HUES6 (cell line): ENCODE measurements at regions not wholly inside any gene's neighbourhood (a gene's known extent, or its start where the extent isn't known, plus 50 kb on each side); places are given as distances from the start of the nearest gene placed in this dataset.
A peak's percentile ranks its signal among the peaks of the same experiment; 100 is the strongest.

Experiments used
- H3K27ac ChIP-seq: 2 replicates; pipeline ENCODE4 v1.7.0; 2013; ENCODE audit warnings: low read depth, mild to moderate bottlenecking, low read length, inconsistent platforms
- H3K27me3 ChIP-seq: 2 replicates; pipeline ENCODE4 v1.6.1; 2013; ENCODE audit warnings: low read length; ENCODE audit not compliant: control insufficient read depth, insufficient read depth
- H3K36me3 ChIP-seq: 2 replicates; pipeline ENCODE4 v1.6.1; 2013; ENCODE audit warnings: low read length; ENCODE audit not compliant: control insufficient read depth, insufficient read depth
- H3K4me1 ChIP-seq: 2 replicates; pipeline ENCODE4 v1.6.1; 2013; ENCODE audit warnings: low read length; ENCODE audit not compliant: control insufficient read depth, insufficient read depth
- H3K4me3 ChIP-seq: 2 replicates; pipeline ENCODE4 v1.5.1; 2013; ENCODE audit warnings: low read depth, low read length
- H3K9ac ChIP-seq: one replicate; pipeline ENCODE4 v1.6.1; 2013; ENCODE audit warnings: mild to moderate bottlenecking, low read length
- H3K9me3 ChIP-seq: 2 replicates; pipeline ENCODE4 v1.6.1; 2013; ENCODE audit warnings: low read depth, low read length; ENCODE audit not compliant: control insufficient read depth, insufficient read depth

- no peaks in the 10 kb centered on the region for H3K9me3 ChIP-seq
- H3K4me3 ChIP-seq, result peak overlapping the region; percentile 79
- H3K36me3 ChIP-seq, result no peaks in the 10 kb centered on the region
- H3K4me1 ChIP-seq, result peaks cover 22% of the 10 kb centered on the region
- H3K27me3 ChIP-seq, result peaks cover 80% of the 10 kb centered on the region
- peak overlapping the region; percentile 59; the same call in 1 of the 2 replicates for H3K27ac ChIP-seq
- H3K9ac ChIP-seq, result peak overlapping the region; percentile 57
These were observed 90.5 kb upstream of the PAX2 start for GRCh38 chr10:100654782-100655325.

GRCh38 chr10:100655326-100655759 lies 90.0 kb upstream of the PAX2 start:
- H3K4me3 ChIP-seq, result peak overlapping the region; percentile 79
- no peak overlapping the region for H3K9ac ChIP-seq
- peaks cover 82% of the 10 kb centered on the region for H3K27me3 ChIP-seq
- H3K9me3 ChIP-seq, result no peaks in the 10 kb centered on the region
- peaks cover 27% of the 10 kb centered on the region for H3K4me1 ChIP-seq
- no peak overlapping the region for H3K27ac ChIP-seq
- H3K36me3 ChIP-seq, result no peaks in the 10 kb centered on the region

GRCh38 chr10:100655760-100656421 lies 89.5 kb upstream of the PAX2 start:
- Histone ChIP-seq H3K27ac (no peak overlapping the region), H3K27me3 (peaks cover 85% of the 10 kb centered on the region), H3K4me1 (peaks cover 27% of the 10 kb centered on the region), H3K36me3 (no peaks in the 10 kb centered on the region), H3K9ac (peak overlapping the region; percentile 0), H3K9me3 (no peaks in the 10 kb centered on the region), H3K4me3 (peak overlapping the region; percentile 79)

DNA sequence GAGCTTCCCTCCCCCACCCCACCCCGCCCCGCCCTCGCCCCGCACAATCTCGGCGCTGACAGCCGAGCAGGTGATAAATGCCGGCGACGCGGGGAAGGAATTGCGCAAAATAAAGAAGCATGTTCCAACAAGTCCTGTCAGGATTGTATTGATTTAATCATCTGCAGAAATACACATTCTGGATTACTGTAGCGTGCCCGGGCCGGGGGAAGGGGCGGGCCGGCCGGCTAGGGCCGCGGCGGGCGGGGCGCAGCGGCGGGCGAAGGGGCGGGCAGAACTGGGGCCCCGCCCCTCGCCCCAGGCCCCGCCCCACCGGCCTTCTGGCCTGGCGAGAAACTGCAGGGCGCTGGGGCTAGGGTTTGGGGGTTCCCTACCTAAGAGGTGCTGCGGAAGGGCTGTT lies 88.9 kb upstream of the PAX2 start:
- Histone ChIP-seq H3K9me3 (no peaks in the 10 kb centered on the region), H3K4me3 (peak overlapping the region; percentile 79), H3K27me3 (peaks cover 89% of the 10 kb centered on the region)

DNA sequence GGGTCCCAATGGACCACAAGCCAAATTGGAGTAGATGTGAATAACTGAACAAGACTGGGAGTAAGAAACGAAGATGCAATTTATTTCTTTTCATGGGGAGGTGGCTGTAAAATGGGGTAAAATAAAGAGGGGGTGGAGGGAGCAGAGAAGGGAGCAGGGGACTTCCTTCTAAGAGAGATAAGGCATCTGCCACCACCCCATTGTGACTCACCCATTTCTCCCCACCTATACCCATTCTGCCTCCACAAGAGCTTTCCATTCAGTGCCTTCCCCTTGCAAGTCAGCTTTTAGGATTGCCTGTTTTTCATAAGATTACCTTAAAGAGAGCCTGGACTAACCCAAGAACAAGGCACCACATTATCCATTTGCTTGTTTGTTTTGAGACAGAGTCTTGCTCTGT lies 87.1 kb upstream of the PAX2 start:
- Histone ChIP-seq H3K9me3 (no peaks in the 10 kb centered on the region), H3K36me3 (no peaks in the 10 kb centered on the region), H3K27ac (no peak overlapping the region), H3K27me3 (peaks cover 89% of the 10 kb centered on the region), H3K4me1 (peaks cover 25% of the 10 kb centered on the region), H3K9ac (no peak overlapping the region), H3K4me3 (no peak overlapping the region)

More for the DNA sequence above, 88.9 kb upstream of the PAX2 start:
- Histone ChIP-seq H3K27ac (no peak overlapping the region), H3K4me1 (peaks cover 27% of the 10 kb centered on the region), H3K36me3 (no peaks in the 10 kb centered on the region), H3K9ac (no peak overlapping the region)

DNA sequence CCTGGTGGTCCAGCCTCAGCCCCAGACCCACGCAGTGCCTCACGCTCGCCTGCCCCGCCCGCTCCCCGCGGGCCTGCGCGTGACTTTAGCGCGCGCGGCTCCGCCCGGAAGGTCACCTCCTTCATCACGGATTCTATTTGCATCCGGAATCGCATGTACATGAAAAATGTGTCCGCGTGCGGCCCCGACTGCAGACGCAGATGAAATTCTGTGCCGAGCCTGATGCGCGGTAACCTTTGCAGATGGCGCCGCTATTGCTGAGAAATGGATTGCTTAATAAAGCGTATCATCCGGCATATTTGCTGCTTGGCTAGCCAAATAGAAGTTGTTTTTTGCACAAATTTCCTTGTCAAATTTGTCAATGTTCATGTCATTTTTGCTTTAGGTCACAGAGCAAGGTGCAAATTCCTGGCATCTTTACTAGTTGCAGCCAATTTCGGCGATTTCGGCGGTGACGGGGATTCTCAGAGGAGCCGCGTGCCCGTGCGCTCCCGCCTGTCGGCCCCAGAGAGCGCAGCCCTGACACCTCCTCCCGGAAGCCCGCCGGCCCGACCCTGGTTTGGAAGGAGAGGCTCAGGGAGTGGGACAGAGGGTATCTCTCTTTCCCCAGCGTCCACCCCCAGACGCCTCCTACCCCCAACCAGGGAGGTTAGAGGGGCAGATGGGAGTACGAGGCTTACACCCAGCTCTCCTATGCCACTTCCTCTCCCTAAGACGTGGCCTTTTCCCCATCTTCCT lies 85.9 kb upstream of the PAX2 start:
- no peaks in the 10 kb centered on the region for H3K9me3 ChIP-seq
- H3K36me3 ChIP-seq, result no peaks in the 10 kb centered on the region
- no peak overlapping the region for H3K9ac ChIP-seq
- H3K27ac ChIP-seq, result no peak overlapping the region
- H3K27me3 ChIP-seq, result peaks cover 89% of the 10 kb centered on the region
- H3K4me1 ChIP-seq, result peaks cover 25% of the 10 kb centered on the region
- peak overlapping the region; percentile 41; the same call in 1 of the 2 replicates for H3K4me3 ChIP-seq

- peaks cover 25% of the 10 kb centered on the region for H3K4me1 ChIP-seq
- H3K4me3 ChIP-seq, result 0 out of 2 replicates have a peak overlapping the region, but pooled peaks have one; percentile 14
- no peak overlapping the region for H3K9ac ChIP-seq
- no peaks in the 10 kb centered on the region for H3K36me3 ChIP-seq
- H3K9me3 ChIP-seq, result no peaks in the 10 kb centered on the region
- H3K27ac ChIP-seq, result no peak overlapping the region
- H3K27me3 ChIP-seq, result peaks cover 86% of the 10 kb centered on the region
These were observed 85.0 kb upstream of the PAX2 start for GRCh38 chr10:100660365-100660764.

GRCh38 chr10:100660945-100661344 lies 84.4 kb upstream of the PAX2 start:
- peaks cover 81% of the 10 kb centered on the region for H3K27me3 ChIP-seq

DNA sequence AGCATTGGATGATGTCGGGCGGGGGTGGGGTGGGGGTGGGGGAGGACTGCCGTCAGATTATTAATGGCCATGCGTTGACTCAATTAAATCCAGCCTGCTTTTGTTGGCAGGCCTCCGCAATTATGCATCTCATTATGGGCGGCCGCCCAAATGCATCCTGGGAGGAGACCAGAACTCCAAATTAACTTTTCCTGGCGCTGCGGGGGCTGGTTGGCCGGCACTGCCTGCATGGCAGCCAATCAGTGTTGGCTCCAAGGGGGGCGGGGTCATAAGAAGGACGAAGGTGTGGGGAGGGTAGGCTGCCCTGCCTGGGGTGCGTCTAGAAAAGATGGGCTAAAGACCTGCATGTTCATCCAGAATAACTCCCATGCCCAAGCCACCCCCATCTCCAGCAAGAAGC lies 83.9 kb upstream of the PAX2 start:
- H3K4me3 ChIP-seq, result no peak overlapping the region
- no peaks in the 10 kb centered on the region for H3K9me3 ChIP-seq
- H3K27ac ChIP-seq, result no peak overlapping the region
- peaks cover 78% of the 10 kb centered on the region for H3K27me3 ChIP-seq
- no peak overlapping the region for H3K9ac ChIP-seq
- H3K4me1 ChIP-seq, result peaks cover 20% of the 10 kb centered on the region
- H3K36me3 ChIP-seq, result no peaks in the 10 kb centered on the region

More at GRCh38 chr10:100660945-100661344, 84.4 kb upstream of the PAX2 start:
- H3K4me3 ChIP-seq, result no peak overlapping the region
- no peaks in the 10 kb centered on the region for H3K36me3 ChIP-seq
- no peak overlapping the region for H3K9ac ChIP-seq
- H3K27ac ChIP-seq, result no peak overlapping the region
- H3K4me1 ChIP-seq, result peaks cover 21% of the 10 kb centered on the region
- H3K9me3 ChIP-seq, result no peaks in the 10 kb centered on the region

DNA sequence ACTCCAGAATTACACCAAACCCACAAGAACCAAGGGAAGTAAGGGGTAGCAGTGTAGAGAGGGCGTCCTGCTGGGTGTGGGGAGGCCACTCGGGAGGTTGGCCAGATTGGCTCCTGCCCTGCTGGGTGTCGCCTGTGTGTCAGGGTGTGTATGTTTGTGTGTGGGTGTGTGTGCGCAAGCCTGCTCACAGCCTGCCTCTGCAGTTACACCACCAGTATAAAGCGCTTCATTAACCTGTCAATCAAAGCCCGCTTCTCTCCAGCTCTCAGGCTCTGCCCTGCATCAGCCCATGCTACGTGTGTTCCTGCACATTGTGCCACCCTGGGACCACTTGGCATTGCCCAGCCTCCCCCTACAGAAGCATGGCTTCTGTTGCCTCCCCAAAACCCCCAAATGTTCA lies 83.3 kb upstream of the PAX2 start:
- H3K4me1 ChIP-seq, result peaks cover 18% of the 10 kb centered on the region
- H3K4me3 ChIP-seq, result no peak overlapping the region
- no peak overlapping the region for H3K9ac ChIP-seq
- no peaks in the 10 kb centered on the region for H3K36me3 ChIP-seq
- H3K9me3 ChIP-seq, result no peaks in the 10 kb centered on the region
- H3K27me3 ChIP-seq, result peaks cover 78% of the 10 kb centered on the region
- H3K27ac ChIP-seq, result no peak overlapping the region
